Hepatocyte (in vitro differentiated cells): ENCODE measurements at regions not wholly inside any gene's neighbourhood (a gene's known extent, or its start where the extent isn't known, plus 50 kb on each side); places are given as distances from the start of the nearest gene placed in this dataset.

Experiments used
- EZH2phosphoT487 ChIP-seq: fragments of 200-600 bp; sonication (generic); IDR thresholded peaks from one replicate; pipeline ENCODE4 v1.6.1; 2018; ENCODE audit warnings: antibody characterized with exemption, mild to moderate bottlenecking, low read depth, moderate library complexity; ENCODE audit not compliant: unreplicated experiment, severe bottlenecking
- TF ChIP-seq, protein P1 (sequence below): fragments of 200-600 bp; sonication (generic); IDR thresholded peaks from 2 replicates; pipeline ENCODE4 v1.5.1; 2016; ENCODE audit warnings: antibody characterized with exemption, mild to moderate bottlenecking; ENCODE audit not compliant: poor library complexity

DNA sequence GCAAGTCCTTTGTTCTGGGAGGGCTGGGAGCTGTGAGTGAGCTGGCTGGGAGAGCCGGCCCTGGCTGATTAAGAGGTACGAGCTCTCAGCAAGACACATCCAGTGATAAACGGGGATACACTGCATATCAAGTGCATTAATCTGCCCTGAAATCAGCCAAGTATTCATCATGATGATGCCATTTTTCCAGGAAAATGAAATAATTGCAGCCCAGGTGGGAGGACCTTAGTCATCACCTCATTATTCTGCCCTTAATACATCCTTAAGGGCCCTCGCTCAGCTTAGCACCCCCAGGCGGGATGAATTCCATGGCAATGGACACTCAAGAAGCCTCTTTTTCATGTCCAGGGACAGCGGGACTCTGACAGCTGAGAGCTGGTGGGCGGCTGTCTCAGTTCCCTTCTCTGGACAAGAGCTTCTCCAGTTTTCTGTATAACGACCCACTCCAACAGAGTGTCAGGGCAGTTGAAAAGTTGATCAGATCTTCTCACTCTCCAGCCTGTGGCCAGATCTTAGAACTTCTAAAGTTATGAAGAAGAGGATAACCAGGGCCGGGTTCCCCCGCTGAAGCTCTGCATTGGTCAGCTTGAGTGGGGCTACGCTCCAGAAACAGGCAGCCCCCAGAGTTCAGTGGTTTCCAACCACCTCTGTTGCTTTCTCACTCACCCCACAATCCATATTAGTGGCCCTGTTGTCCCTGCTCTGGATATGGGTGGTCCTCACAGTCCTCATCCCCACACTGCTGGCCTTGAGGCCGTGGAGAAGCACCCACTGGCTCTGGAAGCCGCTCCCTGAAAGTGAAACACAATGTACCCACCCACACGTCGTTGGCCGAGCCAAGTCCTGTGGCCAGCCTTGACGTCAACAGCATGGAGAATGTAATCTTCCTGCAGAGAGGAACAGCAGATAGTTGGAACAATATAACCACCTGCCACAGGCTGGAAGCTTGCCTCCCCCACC, 306.2 kb upstream of the DIO3 start:
- TF ChIP-seq, protein P1, sequence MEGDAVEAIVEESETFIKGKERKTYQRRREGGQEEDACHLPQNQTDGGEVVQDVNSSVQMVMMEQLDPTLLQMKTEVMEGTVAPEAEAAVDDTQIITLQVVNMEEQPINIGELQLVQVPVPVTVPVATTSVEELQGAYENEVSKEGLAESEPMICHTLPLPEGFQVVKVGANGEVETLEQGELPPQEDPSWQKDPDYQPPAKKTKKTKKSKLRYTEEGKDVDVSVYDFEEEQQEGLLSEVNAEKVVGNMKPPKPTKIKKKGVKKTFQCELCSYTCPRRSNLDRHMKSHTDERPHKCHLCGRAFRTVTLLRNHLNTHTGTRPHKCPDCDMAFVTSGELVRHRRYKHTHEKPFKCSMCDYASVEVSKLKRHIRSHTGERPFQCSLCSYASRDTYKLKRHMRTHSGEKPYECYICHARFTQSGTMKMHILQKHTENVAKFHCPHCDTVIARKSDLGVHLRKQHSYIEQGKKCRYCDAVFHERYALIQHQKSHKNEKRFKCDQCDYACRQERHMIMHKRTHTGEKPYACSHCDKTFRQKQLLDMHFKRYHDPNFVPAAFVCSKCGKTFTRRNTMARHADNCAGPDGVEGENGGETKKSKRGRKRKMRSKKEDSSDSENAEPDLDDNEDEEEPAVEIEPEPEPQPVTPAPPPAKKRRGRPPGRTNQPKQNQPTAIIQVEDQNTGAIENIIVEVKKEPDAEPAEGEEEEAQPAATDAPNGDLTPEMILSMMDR = no peak
- no peak for TF ChIP-seq EZH2phosphoT487
